ENCODE measurements at regions not wholly inside any gene's neighbourhood (a gene's known extent, or its start where the extent isn't known, plus 50 kb on each side); places are given as distances from the start of the nearest gene placed in this dataset.
A peak's percentile ranks its signal among the peaks of the same experiment; 100 is the strongest.

- Histone ChIP-seq H3K27ac (no peak overlapping the region), H3K4me1 (peaks cover 5 to 24% (median 11%) of the 10 kb centered on the region in 9 donors), H3K27me3 (no peaks in the 10 kb centered on the region), H3K4me3 (no peak overlapping the region), H3K36me3 (no peaks in the 10 kb centered on the region), H3K9me3 (no peaks in the 10 kb centered on the region)
- DNase-seq (no peak), ATAC-seq (no peak)
- TF ChIP-seq CTCF (IDR thresholded peaks at IDR 0.05): no peak
- intact Hi-C loops (cut with DNase I): loop anchor here (2.0 to 10.0 kb wide), 9 partner anchors 205 to 995 kb away; partner anchors contain the start of gene ZMIZ1 (in 1 of the 10)
- WGBS, 2 donors: 89 to 90% methylated on average over 4 of the region's 4 CpGs
Observed at GRCh38 chr10:78209970-78210369, 176.3 kb downstream of the RPS24 start.

GRCh38 chr10:78210548-78210947, 176.9 kb downstream of the RPS24 start:
- TF ChIP-seq CTCF (IDR thresholded peaks at IDR 0.05): no peak
- intact Hi-C loops (cut with DNase I): loop anchor here (2.0 to 10.0 kb wide), 8 partner anchors 444 to 994 kb away; partner anchors contain the start of gene ZMIZ1 (in 1 of the 10)
- WGBS, 2 donors: 91 to 95% methylated on average over 5 of the region's 5 CpGs
- ATAC-seq (no peak), DNase-seq (no peak)
- Histone ChIP-seq H3K27ac (no peak overlapping the region), H3K4me3 (no peak overlapping the region), H3K27me3 (no peaks in the 10 kb centered on the region), H3K9me3 (no peaks in the 10 kb centered on the region), H3K36me3 (no peaks in the 10 kb centered on the region), H3K4me1 (peaks cover 10 to 29% (median 16%) of the 10 kb centered on the region in 9 donors)

- no peak for ATAC-seq
- intact Hi-C loops (cut with DNase I): loop anchor here (2.0 to 10.0 kb wide), 8 partner anchors 444 to 994 kb away; partner anchors contain the start of gene ZMIZ1 (in 1 of the 10)
- DNase-seq: no peak
- Histone ChIP-seq H3K27me3 (no peaks in the 10 kb centered on the region), H3K4me3 (no peak overlapping the region), H3K27ac (no peak overlapping the region), H3K4me1 (peaks cover 14 to 34% (median 20%) of the 10 kb centered on the region in 9 donors), H3K9me3 (no peaks in the 10 kb centered on the region), H3K36me3 (no peaks in the 10 kb centered on the region)
- 95% methylated on average over 6 of the region's 6 CpGs for WGBS, 2 donors
- no peak for TF ChIP-seq CTCF (IDR thresholded peaks at IDR 0.05)
Observed at GRCh38 chr10:78210976-78211375, 177.3 kb downstream of the RPS24 start.

- Histone ChIP-seq H3K4me3 (no peak overlapping the region), H3K9me3 (no peaks in the 10 kb centered on the region), H3K27me3 (no peaks in the 10 kb centered on the region), H3K36me3 (no peaks in the 10 kb centered on the region), H3K4me1 (peaks cover 20 to 40% (median 25%) of the 10 kb centered on the region in 9 donors), H3K27ac (peak overlapping the region in 4 of 10 donors; percentile 1 to 56 (median 12))
- WGBS, 2 donors: 65 to 72% methylated on average over 6 of the region's 6 CpGs
- peak in 5 of 8 donors; percentile 1 to 40 (median 9) for ATAC-seq
- intact Hi-C loops (cut with DNase I): loop anchor here (2.0 to 10.0 kb wide), 8 partner anchors 443 to 993 kb away; partner anchors contain the start of gene ZMIZ1 (in 1 of the 10)
- peak; percentile 19 to 66 (median 51) for TF ChIP-seq CTCF (IDR thresholded peaks at IDR 0.05)
- peak in 1 of 2 donors; percentile 39 for DNase-seq
Observed at GRCh38 chr10:78211561-78212051, 177.9 kb downstream of the RPS24 start.
